H1 (cell line): ENCODE measurements at regions not wholly inside any gene's neighbourhood (a gene's known extent, or its start where the extent isn't known, plus 50 kb on each side); places are given as distances from the start of the nearest gene placed in this dataset.

Source experiments
- BRCA1 ChIP-seq: IDR thresholded peaks from 2 replicates; pipeline ENCODE4 v1.6.1; 2012; ENCODE audit warnings: low read depth, low read length, improper control_type of control experiment
- CEBPB ChIP-seq: IDR thresholded peaks from 2 replicates; pipeline ENCODE4 v1.6.1; 2012; ENCODE audit warnings: low read depth, low read length
- CHD1 ChIP-seq: IDR thresholded peaks from 2 replicates; pipeline ENCODE4 v1.6.1; 2012; ENCODE audit warnings: low read depth, low read length, improper control_type of control experiment
- CTCF ChIP-seq, 3 experiments: IDR thresholded peaks; 1 replicate in 2 of 3; 2 replicates in 1 of 3; pipeline versions ENCODE4 v1.5.1 to v1.6.1; 2011; ENCODE audit warnings: low read length in 3 of 3, mild to moderate bottlenecking in 3 of 3, inconsistent platforms in 2 of 3, low read depth in 1 of 3, moderate library complexity in 1 of 3; ENCODE audit not compliant: insufficient read depth in 1 of 3; ENCODE audit errors: control extremely low read depth in 1 of 3
- GABPA ChIP-seq: IDR thresholded peaks from 2 replicates; pipeline ENCODE4 v1.6.1; 2011; ENCODE audit warnings: mild to moderate bottlenecking, low read length, moderate library complexity, borderline replicate concordance; ENCODE audit not compliant: insufficient read depth
- POLR2A ChIP-seq, 2 experiments: IDR thresholded peaks; 1 replicate in 1 of 2; 2 replicates in 1 of 2; pipeline ENCODE4 v1.6.1; 2011; ENCODE audit warnings: low read depth in 2 of 2, low read length in 2 of 2, mild to moderate bottlenecking in 2 of 2; ENCODE audit errors: control extremely low read depth in 1 of 2
- RFX5 ChIP-seq: IDR thresholded peaks from 2 replicates; pipeline ENCODE4 v1.6.1; 2011; ENCODE audit warnings: low read depth, low read length, improper control_type of control experiment, borderline replicate concordance
- SP2 ChIP-seq: IDR thresholded peaks from 2 replicates; pipeline ENCODE4 v1.6.1; 2012; ENCODE audit warnings: mild to moderate bottlenecking, low read length, inconsistent platforms
- SUZ12 ChIP-seq: fragments of 200-600 bp; sonication (generic); IDR thresholded peaks from 2 replicates; pipeline ENCODE4 v1.6.1; 2012; ENCODE audit warnings: mild to moderate bottlenecking, inconsistent platforms, low read length, moderate library complexity, mixed read lengths
- ZNF274 ChIP-seq: IDR thresholded peaks from 2 replicates; pipeline ENCODE4 v1.7.0; 2012; ENCODE audit warnings: low read length, borderline replicate concordance; ENCODE audit errors: extremely low read depth
- TF ChIP-seq, protein P1 (sequence below): IDR thresholded peaks from 2 replicates; pipeline ENCODE4 v1.6.1; 2011; ENCODE audit warnings: low read length, improper control_type of control experiment

DNA sequence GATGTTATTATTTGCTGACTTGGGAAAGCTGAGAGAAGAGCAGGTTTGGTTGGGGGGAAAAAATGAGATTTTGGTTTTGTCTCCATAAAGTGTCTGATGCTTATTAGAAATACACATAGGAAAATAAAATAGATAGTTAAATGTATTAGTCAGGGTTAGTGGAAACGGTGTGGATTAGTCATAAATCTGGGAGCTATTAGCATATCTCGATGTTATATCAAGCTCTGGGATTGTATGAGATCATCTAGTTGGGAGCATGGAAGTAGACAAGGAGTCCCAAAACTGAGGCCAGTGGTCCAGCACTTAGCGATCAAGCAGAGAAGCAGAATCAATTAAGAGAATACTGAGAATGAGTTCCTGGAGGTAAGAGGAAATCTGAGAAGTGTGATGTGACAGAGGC lies 845.5 kb downstream of the ROBO2 start:
- TF ChIP-seq CEBPB (no peak), CTCF (IDR thresholded peaks at IDR 0.05; ENCODE audit: control extremely low read depth in 1 of 3, insufficient read depth in 1 of 3, low read depth in 1 of 3, low read length in 3 of 3) (no peak), BRCA1 (no peak), POLR2A (IDR thresholded peaks at IDR 0.05; ENCODE audit: control extremely low read depth in 1 of 2, low read depth in 2 of 2, low read length in 2 of 2) (no peak), CHD1 (no peak), ZNF274 (no peak), SP2 (no peak), SUZ12 (no peak), GABPA (no peak), RFX5 (no peak)
- TF ChIP-seq, protein P1, sequence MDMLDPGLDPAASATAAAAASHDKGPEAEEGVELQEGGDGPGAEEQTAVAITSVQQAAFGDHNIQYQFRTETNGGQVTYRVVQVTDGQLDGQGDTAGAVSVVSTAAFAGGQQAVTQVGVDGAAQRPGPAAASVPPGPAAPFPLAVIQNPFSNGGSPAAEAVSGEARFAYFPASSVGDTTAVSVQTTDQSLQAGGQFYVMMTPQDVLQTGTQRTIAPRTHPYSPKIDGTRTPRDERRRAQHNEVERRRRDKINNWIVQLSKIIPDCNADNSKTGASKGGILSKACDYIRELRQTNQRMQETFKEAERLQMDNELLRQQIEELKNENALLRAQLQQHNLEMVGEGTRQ, result no peak
